Natural killer cell (primary cell): ENCODE measurements at regions not wholly inside any gene's neighbourhood (a gene's known extent, or its start where the extent isn't known, plus 50 kb on each side); places are given as distances from the start of the nearest gene placed in this dataset.
A peak's percentile ranks its signal among the peaks of the same experiment; 100 is the strongest.

Experiments used
- ATAC-seq, 3 donors: fragments of 150-1000 bp in 2 of 3; fragments of 200-7000 bp in 1 of 3; cut with Tn5 transposase; 1 replicate in 1 of 3; 2 replicates in 2 of 3; pipeline ENCODE4 v1.10.0; 2021; ENCODE audit warnings: mild to moderate bottlenecking in 2 of 3, moderate library complexity in 2 of 3
- DNase-seq, 2 donors: peaks; one replicate each; pipeline versions ENCODE4 v3.0.0 to v3.0.0-alpha.2; 2013 to 2021; ENCODE audit warnings: mixed read lengths in 1 of 2
- H3K27ac ChIP-seq: one replicate; pipeline ENCODE4 v1.5.1; 2013; ENCODE audit warnings: mild to moderate bottlenecking, low read length
- H3K27me3 ChIP-seq: one replicate; pipeline ENCODE4 v1.6.1; 2013; ENCODE audit warnings: low read length; ENCODE audit not compliant: control insufficient read depth, insufficient read depth
- H3K36me3 ChIP-seq: one replicate; pipeline ENCODE4 v1.6.1; 2013; ENCODE audit warnings: low read length; ENCODE audit not compliant: control insufficient read depth, insufficient read depth
- H3K4me1 ChIP-seq: one replicate; pipeline ENCODE4 v1.6.1; 2013; ENCODE audit warnings: low read length; ENCODE audit not compliant: control insufficient read depth, insufficient read depth
- H3K4me3 ChIP-seq: one replicate; pipeline ENCODE4 v1.5.1; 2013; ENCODE audit warnings: low read length
- H3K9me3 ChIP-seq: one replicate; pipeline ENCODE4 v1.6.1; 2013; ENCODE audit warnings: low read length; ENCODE audit not compliant: control insufficient read depth, insufficient read depth
- H3K27ac Mint-ChIP-seq, 2 donors: one replicate each; pipeline ENCODE4 v1.8.0; 2022; ENCODE audit warnings: mild to moderate bottlenecking in 2 of 2, mixed read lengths in 2 of 2, moderate library complexity in 1 of 2
- H3K27me3 Mint-ChIP-seq, 2 donors: one replicate each; pipeline ENCODE4 v1.8.0; 2022; ENCODE audit warnings: low read depth in 2 of 2, mixed read lengths in 2 of 2
- H3K36me3 Mint-ChIP-seq: one replicate; pipeline ENCODE4 v1.8.0; 2022; ENCODE audit warnings: mixed read lengths
- H3K4me1 Mint-ChIP-seq, 2 donors: one replicate each; pipeline ENCODE4 v1.8.0; 2022; ENCODE audit warnings: mixed read lengths in 2 of 2
- H3K4me3 Mint-ChIP-seq: one replicate; pipeline ENCODE4 v1.8.0; 2022; ENCODE audit warnings: mild to moderate bottlenecking, moderate library complexity, mixed read lengths
- H3K9me3 Mint-ChIP-seq, 2 donors: one replicate each; pipeline ENCODE4 v1.8.0; 2022; ENCODE audit warnings: mixed read lengths in 2 of 2
- CTCF ChIP-seq: fragments of 200-600 bp; IDR thresholded peaks from one replicate; pipeline ENCODE4 v1.8.0; 2022; ENCODE audit warnings: antibody characterized with exemption
- WGBS: methylation state at CpG from one replicate; pipeline ENCODE4 v1.1.7; 2013; ENCODE audit warnings: missing lambda C conversion rate; ENCODE audit not compliant: insufficient coverage; 5-methylcytosine and 5-hydroxymethylcytosine counted together
- intact Hi-C: fragments of 100-400 bp; cut with micrococcal nuclease; formaldehyde crosslinking; loops from one replicate; pipeline ENCODE4 v1.14.2; 2022

GRCh38 chr7:42750172-42750571, 161.7 kb downstream of the C7orf25 start:
- H3K27me3 ChIP-seq = no peaks in the 10 kb centered on the region
- Mint-ChIP-seq H3K36me3 (no peaks in the 10 kb centered on the region), H3K9me3 (peaks cover 0 to 7% of the 10 kb centered on the region in 2 donors), H3K4me3 (no peak overlapping the region), H3K4me1 (no peaks in the 10 kb centered on the region), H3K27ac (no peak overlapping the region), H3K27me3 (peaks cover 0 to 4% of the 10 kb centered on the region in 2 donors)
- ATAC-seq = no peak
- no peaks in the 10 kb centered on the region for H3K4me1 ChIP-seq
- H3K9me3 ChIP-seq = no peaks in the 10 kb centered on the region
- H3K4me3 ChIP-seq = no peak overlapping the region
- no peak for DNase-seq
- TF ChIP-seq CTCF = no peak
- WGBS = 90% methylated on average over 3 of the region's 4 CpGs
- H3K27ac ChIP-seq = no peak overlapping the region
- no peaks in the 10 kb centered on the region for H3K36me3 ChIP-seq
- intact Hi-C loops = no loop called here

- H3K36me3 ChIP-seq = no peaks in the 10 kb centered on the region
- WGBS = 100% methylated on average over 1 of the region's 2 CpGs
- ATAC-seq (no peak), DNase-seq (no peak)
- peaks cover 0 to 4% of the 10 kb centered on the region in 2 donors for H3K27me3 Mint-ChIP-seq
- no peak overlapping the region for H3K4me3 Mint-ChIP-seq
- H3K9me3 ChIP-seq = no peaks in the 10 kb centered on the region
- H3K36me3 Mint-ChIP-seq = no peaks in the 10 kb centered on the region
- no peak overlapping the region for H3K4me3 ChIP-seq
- H3K27me3 ChIP-seq = no peaks in the 10 kb centered on the region
- H3K4me1 Mint-ChIP-seq = no peaks in the 10 kb centered on the region
- no peak for TF ChIP-seq CTCF
- H3K4me1 ChIP-seq = no peaks in the 10 kb centered on the region
- H3K27ac Mint-ChIP-seq = no peak overlapping the region
- intact Hi-C loops = no loop called here
- H3K27ac ChIP-seq = no peak overlapping the region
- H3K9me3 Mint-ChIP-seq = peaks cover 0 to 5% of the 10 kb centered on the region in 2 donors
These were observed 164.8 kb downstream of the C7orf25 start for GRCh38 chr7:42747044-42747443.

- no peaks in the 10 kb centered on the region for H3K27me3 ChIP-seq
- H3K36me3 Mint-ChIP-seq = no peaks in the 10 kb centered on the region
- no peak overlapping the region for H3K27ac Mint-ChIP-seq
- intact Hi-C loops = no loop called here
- peaks cover 0 to 5% of the 10 kb centered on the region in 2 donors for H3K9me3 Mint-ChIP-seq
- H3K27ac ChIP-seq = no peak overlapping the region
- H3K4me3 Mint-ChIP-seq = no peak overlapping the region
- no peaks in the 10 kb centered on the region for H3K9me3 ChIP-seq
- H3K4me1 Mint-ChIP-seq = no peaks in the 10 kb centered on the region
- TF ChIP-seq CTCF = no peak
- DNase-seq = no peak
- ATAC-seq = no peak
- peaks cover 0 to 4% of the 10 kb centered on the region in 2 donors for H3K27me3 Mint-ChIP-seq
- H3K36me3 ChIP-seq = no peaks in the 10 kb centered on the region
- no peak overlapping the region for H3K4me3 ChIP-seq
- no peaks in the 10 kb centered on the region for H3K4me1 ChIP-seq
- 84% methylated on average over 2 of the region's 2 CpGs for WGBS
These were observed 165.7 kb downstream of the C7orf25 start for GRCh38 chr7:42746214-42746613.

- DNase-seq (peak in 1 of 2 donors; percentile 13), ATAC-seq (no peak)
- peaks cover 0 to 4% of the 10 kb centered on the region in 2 donors for H3K27me3 Mint-ChIP-seq
- WGBS = 43% methylated on average over 3 of the region's 3 CpGs
- Histone ChIP-seq H3K36me3 (no peaks in the 10 kb centered on the region), H3K27ac (no peak overlapping the region), H3K9me3 (no peaks in the 10 kb centered on the region), H3K4me3 (no peak overlapping the region), H3K4me1 (no peaks in the 10 kb centered on the region), H3K27me3 (no peaks in the 10 kb centered on the region)
- no peaks in the 10 kb centered on the region for H3K4me1 Mint-ChIP-seq
- H3K36me3 Mint-ChIP-seq = no peaks in the 10 kb centered on the region
- H3K4me3 Mint-ChIP-seq = no peak overlapping the region
- no peak overlapping the region for H3K27ac Mint-ChIP-seq
- intact Hi-C loops = no loop called here
- TF ChIP-seq CTCF = peak; percentile 8
- peaks cover 0 to 5% of the 10 kb centered on the region in 2 donors for H3K9me3 Mint-ChIP-seq
These were observed 166.4 kb downstream of the C7orf25 start for GRCh38 chr7:42745357-42746059.
